ENCODE measurements at regions not wholly inside any gene's neighbourhood (a gene's known extent, or its start where the extent isn't known, plus 50 kb on each side); places are given as distances from the start of the nearest gene placed in this dataset.

DNA sequence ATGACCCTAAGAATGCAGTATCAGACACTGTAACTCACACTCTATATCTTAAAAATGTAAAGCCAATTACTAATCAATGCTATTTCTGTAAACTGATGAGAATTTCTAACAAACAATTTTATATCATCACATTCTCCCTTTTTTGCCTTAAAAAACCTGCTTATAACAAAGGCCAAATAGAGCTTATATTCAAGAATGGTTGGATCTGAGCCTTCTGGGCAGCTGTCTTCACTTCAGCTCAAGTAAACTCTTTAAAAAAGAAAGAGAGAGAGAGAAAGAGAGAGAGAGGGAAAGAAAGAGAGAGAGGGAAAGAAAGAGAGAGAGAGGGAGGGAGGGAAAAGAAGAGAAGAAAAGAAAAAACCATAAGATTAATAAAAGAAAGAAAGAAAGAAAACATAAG, 231.8 kb downstream of the KCNE4 start:
- H3K4me3 ChIP-seq (ENCODE audit: low read length), result no peak overlapping the region
- H3K79me2 ChIP-seq (ENCODE audit: low read length), result no peaks in the 10 kb centered on the region
- no peaks in the 10 kb centered on the region for H4K20me1 ChIP-seq (ENCODE audit: low read length)
- no peaks in the 10 kb centered on the region for H3K27me3 ChIP-seq (ENCODE audit: low read length)
- H3K4me2 ChIP-seq (ENCODE audit: low read length), result no peak overlapping the region
- ChIA-PET CTCF (no interaction called here), POLR2A (ENCODE audit: unreplicated experiment) (no interaction called here)
- no peak for DNase-seq
- intact Hi-C loops (cut with micrococcal nuclease), result no loop called here
- H3K36me3 ChIP-seq (ENCODE audit: low read depth, low read length), result no peaks in the 10 kb centered on the region
- TF ChIP-seq, protein P1, sequence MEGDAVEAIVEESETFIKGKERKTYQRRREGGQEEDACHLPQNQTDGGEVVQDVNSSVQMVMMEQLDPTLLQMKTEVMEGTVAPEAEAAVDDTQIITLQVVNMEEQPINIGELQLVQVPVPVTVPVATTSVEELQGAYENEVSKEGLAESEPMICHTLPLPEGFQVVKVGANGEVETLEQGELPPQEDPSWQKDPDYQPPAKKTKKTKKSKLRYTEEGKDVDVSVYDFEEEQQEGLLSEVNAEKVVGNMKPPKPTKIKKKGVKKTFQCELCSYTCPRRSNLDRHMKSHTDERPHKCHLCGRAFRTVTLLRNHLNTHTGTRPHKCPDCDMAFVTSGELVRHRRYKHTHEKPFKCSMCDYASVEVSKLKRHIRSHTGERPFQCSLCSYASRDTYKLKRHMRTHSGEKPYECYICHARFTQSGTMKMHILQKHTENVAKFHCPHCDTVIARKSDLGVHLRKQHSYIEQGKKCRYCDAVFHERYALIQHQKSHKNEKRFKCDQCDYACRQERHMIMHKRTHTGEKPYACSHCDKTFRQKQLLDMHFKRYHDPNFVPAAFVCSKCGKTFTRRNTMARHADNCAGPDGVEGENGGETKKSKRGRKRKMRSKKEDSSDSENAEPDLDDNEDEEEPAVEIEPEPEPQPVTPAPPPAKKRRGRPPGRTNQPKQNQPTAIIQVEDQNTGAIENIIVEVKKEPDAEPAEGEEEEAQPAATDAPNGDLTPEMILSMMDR (conservative IDR thresholded peaks at IDR 0.05; ENCODE audit: low read depth, low read length), result no peak
- TF ChIP-seq EZH2phosphoT487 (IDR thresholded peaks at IDR 0.05; ENCODE audit: borderline replicate concordance, low read length), result no peak
- TF ChIP-seq EZH2 (IDR thresholded peaks at IDR 0.05; ENCODE audit: low read length, unreplicated experiment), result no peak
- BruUV-seq (replicated peaks), result no TSS peak
- H3F3A ChIP-seq (ENCODE audit: low read length, unreplicated experiment), result no peaks in the 10 kb centered on the region
- no peak overlapping the region for H3K27ac ChIP-seq (ENCODE audit: low read length)
- no peak overlapping the region for H2AFZ ChIP-seq (ENCODE audit: low read length)
- H3K9me3 ChIP-seq (ENCODE audit: low read length), result no peaks in the 10 kb centered on the region
- H3K9me2 ChIP-seq (replicated peaks; ENCODE audit: low read length), result no peaks in the 10 kb centered on the region
- H3K4me1 ChIP-seq (ENCODE audit: insufficient read depth, low read length), result no peaks in the 10 kb centered on the region
- H3K9ac ChIP-seq (ENCODE audit: low read length), result no peak overlapping the region
- no peak for ATAC-seq

GRCh38 chr2:223285370-223286265, 233.6 kb downstream of the KCNE4 start:
- Histone ChIP-seq H3K9me3 (ENCODE audit: low read length) (no peaks in the 10 kb centered on the region), H3F3A (ENCODE audit: low read length, unreplicated experiment) (no peaks in the 10 kb centered on the region), H3K27me3 (ENCODE audit: low read length) (no peaks in the 10 kb centered on the region), H3K9me2 (replicated peaks; ENCODE audit: low read length) (no peaks in the 10 kb centered on the region), H4K20me1 (ENCODE audit: low read length) (no peaks in the 10 kb centered on the region), H3K4me2 (ENCODE audit: low read length) (no peak overlapping the region), H3K36me3 (ENCODE audit: low read depth, low read length) (no peaks in the 10 kb centered on the region), H3K4me1 (ENCODE audit: insufficient read depth, low read length) (no peaks in the 10 kb centered on the region), H2AFZ (ENCODE audit: low read length) (no peak overlapping the region), H3K4me3 (ENCODE audit: low read length) (no peak overlapping the region), H3K27ac (ENCODE audit: low read length) (no peak overlapping the region), H3K79me2 (ENCODE audit: low read length) (no peaks in the 10 kb centered on the region), H3K9ac (ENCODE audit: low read length) (no peak overlapping the region)
- intact Hi-C loops (cut with micrococcal nuclease), result no loop called here
- no TSS peak for BruUV-seq (replicated peaks)
- ATAC-seq, result no peak
- TF ChIP-seq EZH2 (IDR thresholded peaks at IDR 0.05; ENCODE audit: low read length, unreplicated experiment) (no peak), EZH2phosphoT487 (IDR thresholded peaks at IDR 0.05; ENCODE audit: borderline replicate concordance, low read length) (no peak)
- TF ChIP-seq, protein P1 (conservative IDR thresholded peaks at IDR 0.05; ENCODE audit: low read depth, low read length), result no peak
- ChIA-PET POLR2A (ENCODE audit: unreplicated experiment) (no interaction called here), CTCF (interaction anchor here (0.5 kb wide), 1 partner anchor 314 kb away, joined by 4 read pairs; no protein-coding TSS in a partner anchor)
- no peak for DNase-seq

GRCh38 chr2:223294756-223295155, 242.8 kb downstream of the KCNE4 start:
- Histone ChIP-seq H3K79me2 (ENCODE audit: low read length) (no peaks in the 10 kb centered on the region), H3K36me3 (ENCODE audit: low read depth, low read length) (no peaks in the 10 kb centered on the region), H3K9ac (ENCODE audit: low read length) (no peak overlapping the region), H3K4me2 (ENCODE audit: low read length) (no peak overlapping the region), H3F3A (ENCODE audit: low read length, unreplicated experiment) (no peaks in the 10 kb centered on the region), H3K27ac (ENCODE audit: low read length) (no peak overlapping the region), H3K27me3 (ENCODE audit: low read length) (no peaks in the 10 kb centered on the region), H3K4me3 (ENCODE audit: low read length) (no peak overlapping the region), H2AFZ (ENCODE audit: low read length) (no peak overlapping the region), H3K4me1 (ENCODE audit: insufficient read depth, low read length) (no peaks in the 10 kb centered on the region), H4K20me1 (ENCODE audit: low read length) (no peaks in the 10 kb centered on the region), H3K9me2 (replicated peaks; ENCODE audit: low read length) (no peaks in the 10 kb centered on the region), H3K9me3 (ENCODE audit: low read length) (no peaks in the 10 kb centered on the region)
- intact Hi-C loops (cut with micrococcal nuclease), result no loop called here
- CTCF ChIA-PET, result interaction anchor here (0.7 kb wide), 1 partner anchor 39 kb away, joined by 3 read pairs; no protein-coding TSS in a partner anchor
- TF ChIP-seq, protein P1 (conservative IDR thresholded peaks at IDR 0.05; ENCODE audit: low read depth, low read length), result no peak
- no peak for TF ChIP-seq EZH2phosphoT487 (IDR thresholded peaks at IDR 0.05; ENCODE audit: borderline replicate concordance, low read length)
- no peak for TF ChIP-seq EZH2 (IDR thresholded peaks at IDR 0.05; ENCODE audit: low read length, unreplicated experiment)
- POLR2A ChIA-PET (ENCODE audit: unreplicated experiment), result no interaction called here
- no peak for ATAC-seq
- no peak for DNase-seq
- no TSS peak for BruUV-seq (replicated peaks)

Measured in PC-3 (cell line).